ENCODE measurements at regions not wholly inside any gene's neighbourhood (a gene's known extent, or its start where the extent isn't known, plus 50 kb on each side); places are given as distances from the start of the nearest gene placed in this dataset.

GRCh38 chr5:96026406-96027041 is 64.9 kb upstream of the ELL2 start:
- H3K4me1 Mint-ChIP-seq = no peaks in the 10 kb centered on the region
- DNase-seq (ENCODE audit: low spot score) (no peak), ATAC-seq (no peak)

More at GRCh38 chr5:96026406-96027041, 64.9 kb upstream of the ELL2 start:
- TF ChIP-seq NR3C1 (CRISPR knock-in tag; conservative IDR thresholded peaks at IDR 0.05; ENCODE audit: low read depth) (no peak), GRHL2 (CRISPR knock-in tag; IDR thresholded peaks at IDR 0.05; ENCODE audit: insufficient replicate concordance, severe bottlenecking) (no peak), ZMAT4 (CRISPR knock-in tag; IDR thresholded peaks at IDR 0.05) (no peak), SMAD3 (CRISPR knock-in tag; IDR thresholded peaks at IDR 0.05; ENCODE audit: borderline replicate concordance) (no peak), ZNF396 (CRISPR knock-in tag; IDR thresholded peaks at IDR 0.05; ENCODE audit: borderline replicate concordance) (no peak), FOXP1 (CRISPR knock-in tag; IDR thresholded peaks at IDR 0.05; ENCODE audit: borderline replicate concordance) (no peak), TCF7 (CRISPR knock-in tag; IDR thresholded peaks at IDR 0.05; ENCODE audit: low read depth) (no peak), ZNF532 (CRISPR knock-in tag; IDR thresholded peaks at IDR 0.05; ENCODE audit: borderline replicate concordance) (no peak), ERG (CRISPR knock-in tag; IDR thresholded peaks at IDR 0.05) (no peak), USF2 (CRISPR knock-in tag; IDR thresholded peaks at IDR 0.05) (no peak), ZNF416 (CRISPR knock-in tag; IDR thresholded peaks at IDR 0.05) (no peak), FOXK1 (CRISPR knock-in tag; IDR thresholded peaks at IDR 0.05) (no peak), IRF2 (CRISPR knock-in tag; IDR thresholded peaks at IDR 0.05; ENCODE audit: borderline replicate concordance, low read depth) (no peak)
- TF ChIP-seq, protein P1, sequence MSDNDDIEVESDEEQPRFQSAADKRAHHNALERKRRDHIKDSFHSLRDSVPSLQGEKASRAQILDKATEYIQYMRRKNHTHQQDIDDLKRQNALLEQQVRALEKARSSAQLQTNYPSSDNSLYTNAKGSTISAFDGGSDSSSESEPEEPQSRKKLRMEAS (CRISPR knock-in tag; IDR thresholded peaks at IDR 0.05) = no peak
- TF ChIP-seq, protein P2, sequence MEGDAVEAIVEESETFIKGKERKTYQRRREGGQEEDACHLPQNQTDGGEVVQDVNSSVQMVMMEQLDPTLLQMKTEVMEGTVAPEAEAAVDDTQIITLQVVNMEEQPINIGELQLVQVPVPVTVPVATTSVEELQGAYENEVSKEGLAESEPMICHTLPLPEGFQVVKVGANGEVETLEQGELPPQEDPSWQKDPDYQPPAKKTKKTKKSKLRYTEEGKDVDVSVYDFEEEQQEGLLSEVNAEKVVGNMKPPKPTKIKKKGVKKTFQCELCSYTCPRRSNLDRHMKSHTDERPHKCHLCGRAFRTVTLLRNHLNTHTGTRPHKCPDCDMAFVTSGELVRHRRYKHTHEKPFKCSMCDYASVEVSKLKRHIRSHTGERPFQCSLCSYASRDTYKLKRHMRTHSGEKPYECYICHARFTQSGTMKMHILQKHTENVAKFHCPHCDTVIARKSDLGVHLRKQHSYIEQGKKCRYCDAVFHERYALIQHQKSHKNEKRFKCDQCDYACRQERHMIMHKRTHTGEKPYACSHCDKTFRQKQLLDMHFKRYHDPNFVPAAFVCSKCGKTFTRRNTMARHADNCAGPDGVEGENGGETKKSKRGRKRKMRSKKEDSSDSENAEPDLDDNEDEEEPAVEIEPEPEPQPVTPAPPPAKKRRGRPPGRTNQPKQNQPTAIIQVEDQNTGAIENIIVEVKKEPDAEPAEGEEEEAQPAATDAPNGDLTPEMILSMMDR (IDR thresholded peaks at IDR 0.05) = no peak
- Mint-ChIP-seq H3K9me3 (no peaks in the 10 kb centered on the region), H3K4me3 (no peak overlapping the region), H3K36me3 (no peaks in the 10 kb centered on the region), H3K27ac (no peak overlapping the region), H3K27me3 (ENCODE audit: low read depth) (no peaks in the 10 kb centered on the region)
- ChIA-PET CTCF (no interaction called here), POLR2A (no interaction called here)
